A673 (cell line): ENCODE measurements at regions not wholly inside any gene's neighbourhood (a gene's known extent, or its start where the extent isn't known, plus 50 kb on each side); places are given as distances from the start of the nearest gene placed in this dataset.

Experiments
- BruUV-seq: library from RNA; stranded (reverse); fragments of 400-500 nt; replicated peaks from 2 replicates; lab custom pipeline; 2021; lab: Mats Ljungman, UMichigan
- CTCF ChIA-PET: fragments of 300-600 bp; sonication (Branson Sonifier 250); formaldehyde crosslinking; loops from one replicate; lab custom pipeline; 2022; ENCODE audit warnings: antibody characterized with exemption; lab: Charles Lee
- POLR2A ChIA-PET: fragments of 300-600 bp; sonication (Branson Sonifier 250); formaldehyde crosslinking; loops from one replicate; lab custom pipeline; 2022; ENCODE audit warnings: antibody characterized with exemption; ENCODE audit not compliant: low non-redundant PET; lab: Charles Lee
- DNase-seq: peaks from one replicate; pipeline ENCODE4 v3.0.0-alpha.2; 2015; ENCODE audit warnings: low spot score
- H3K27ac ChIP-seq: fragments of 200-600 bp; sonication (generic); 2 replicates; pipeline ENCODE4 v1.5.1; 2016; ENCODE audit warnings: mixed run types, low read depth, mild to moderate bottlenecking, mixed read lengths, antibody characterized with exemption, low read length; ENCODE audit not compliant: poor library complexity, severe bottlenecking
- H3K27me3 ChIP-seq: fragments of 200-600 bp; sonication (generic); replicated peaks from 2 replicates; pipeline ENCODE4 v1.6.1; 2017; ENCODE audit warnings: mixed run types, low read depth, mild to moderate bottlenecking, mixed read lengths, antibody characterized with exemption, low read length; ENCODE audit not compliant: insufficient read depth, poor library complexity
- H3K36me3 ChIP-seq: fragments of 200-600 bp; sonication (generic); 2 replicates; pipeline ENCODE4 v1.6.1; 2016; ENCODE audit warnings: mixed run types, mild to moderate bottlenecking, mixed read lengths, antibody characterized with exemption, low read length; ENCODE audit not compliant: insufficient read depth, poor library complexity, severe bottlenecking
- H3K4me1 ChIP-seq: fragments of 200-600 bp; sonication (generic); 2 replicates; pipeline ENCODE4 v1.6.1; 2017; ENCODE audit warnings: mixed run types, mild to moderate bottlenecking, mixed read lengths, antibody characterized with exemption, low read length; ENCODE audit not compliant: insufficient read depth, poor library complexity, severe bottlenecking
- H3K4me3 ChIP-seq: fragments of 200-600 bp; sonication (generic); 2 replicates; pipeline ENCODE4 v1.5.1; 2016; ENCODE audit warnings: low read depth, mixed run types, mild to moderate bottlenecking, mixed read lengths, low read length; ENCODE audit not compliant: poor library complexity, severe bottlenecking
- H3K9me3 ChIP-seq: fragments of 200-600 bp; sonication (generic); 2 replicates; pipeline ENCODE4 v1.6.1; 2016; ENCODE audit warnings: mixed run types, low read depth, mild to moderate bottlenecking, mixed read lengths, antibody characterized with exemption, low read length; ENCODE audit not compliant: poor library complexity, severe bottlenecking
- CTCF ChIP-seq: fragments of 300-800, 200-600 bp; sonication (generic); conservative IDR thresholded peaks from 2 replicates; pipeline ENCODE4 v1.5.1; 2017; ENCODE audit warnings: low read depth, mild to moderate bottlenecking, antibody characterized with exemption, low read length, moderate library complexity, mixed read lengths
- EZH2 ChIP-seq: fragments of 200-600 bp; sonication (generic); IDR thresholded peaks from 2 replicates; pipeline ENCODE4 v1.6.1; 2017; ENCODE audit warnings: borderline replicate concordance, low read depth, mild to moderate bottlenecking, mixed read lengths, antibody characterized with exemption, low read length; ENCODE audit not compliant: poor library complexity, severe bottlenecking
- intact Hi-C: fragments of 100-400 bp; cut with micrococcal nuclease; formaldehyde crosslinking; loops from one replicate; pipeline ENCODE4 v1.10.0; 2022; ENCODE audit not compliant: unreplicated experiment

- Histone ChIP-seq H3K27me3 (no peaks in the 10 kb centered on the region), H3K4me3 (no peak overlapping the region), H3K9me3 (no peaks in the 10 kb centered on the region), H3K4me1 (no peaks in the 10 kb centered on the region), H3K27ac (no peak overlapping the region), H3K36me3 (no peaks in the 10 kb centered on the region)
- no TSS peak for BruUV-seq
- ChIA-PET CTCF (no interaction called here), POLR2A (no interaction called here)
- intact Hi-C loops: no loop called here
- TF ChIP-seq CTCF (no peak), EZH2 (no peak)
- DNase-seq: no peak
These were observed 203.4 kb downstream of the KIT start for GRCh38 chr4:54861201-54861600.

- ChIA-PET POLR2A (no interaction called here), CTCF (no interaction called here)
- Histone ChIP-seq H3K27me3 (no peaks in the 10 kb centered on the region), H3K4me1 (no peaks in the 10 kb centered on the region), H3K36me3 (no peaks in the 10 kb centered on the region), H3K4me3 (no peak overlapping the region), H3K27ac (no peak overlapping the region), H3K9me3 (no peaks in the 10 kb centered on the region)
- BruUV-seq: no TSS peak
- DNase-seq: no peak
- TF ChIP-seq CTCF (no peak), EZH2 (no peak)
- intact Hi-C loops: no loop called here
These were observed 197.6 kb downstream of the KIT start for GRCh38 chr4:54855191-54855854.

GRCh38 chr4:54852602-54853001 lies 194.8 kb downstream of the KIT start:
- TF ChIP-seq EZH2 (no peak), CTCF (no peak)
- H3K4me1 ChIP-seq: no peaks in the 10 kb centered on the region
- no peaks in the 10 kb centered on the region for H3K9me3 ChIP-seq
- ChIA-PET POLR2A (no interaction called here), CTCF (no interaction called here)
- intact Hi-C loops: no loop called here
- no peak overlapping the region for H3K4me3 ChIP-seq
- no peak for DNase-seq
- no peaks in the 10 kb centered on the region for H3K27me3 ChIP-seq
- no TSS peak for BruUV-seq
- no peaks in the 10 kb centered on the region for H3K36me3 ChIP-seq
- H3K27ac ChIP-seq: no peak overlapping the region
